GM12872 (cell line): ENCODE measurements at regions not wholly inside any gene's neighbourhood (a gene's known extent, or its start where the extent isn't known, plus 50 kb on each side); places are given as distances from the start of the nearest gene placed in this dataset.

Experiments
- CTCF ChIP-seq: IDR thresholded peaks from 3 replicates; pipeline ENCODE4 v1.5.1; 2011; ENCODE audit warnings: low read depth, mild to moderate bottlenecking, low read length, moderate library complexity; ENCODE audit not compliant: insufficient read depth

- no peak for TF ChIP-seq CTCF
These were observed 278.6 kb upstream of the GNPDA2 start for GRCh38 chr4:45004847-45005565.

GRCh38 chr4:45004326-45004725 lies 278.0 kb upstream of the GNPDA2 start:
- no peak for TF ChIP-seq CTCF

GRCh38 chr4:44996276-44996845 lies 270.0 kb upstream of the GNPDA2 start:
- no peak for TF ChIP-seq CTCF

GRCh38 chr4:44988011-44988410 lies 261.7 kb upstream of the GNPDA2 start:
- no peak for TF ChIP-seq CTCF

- no peak for TF ChIP-seq CTCF
These were observed 259.6 kb upstream of the GNPDA2 start for GRCh38 chr4:44985938-44986337.

- TF ChIP-seq CTCF: no peak
These were observed 258.8 kb upstream of the GNPDA2 start for GRCh38 chr4:44985152-44985551.

GRCh38 chr4:44984083-44984482 lies 257.7 kb upstream of the GNPDA2 start:
- no peak for TF ChIP-seq CTCF
